Left renal pelvis (tissue), 4 donors: ENCODE measurements at regions not wholly inside any gene's neighbourhood (a gene's known extent, or its start where the extent isn't known, plus 50 kb on each side); places are given as distances from the start of the nearest gene placed in this dataset.

Experiments used
- DNase-seq, 4 donors: peaks; one replicate each; pipeline ENCODE4 v3.0.0-alpha.2; 2013; ENCODE audit warnings: low read depth in 4 of 4, low spot score in 3 of 4

GRCh38 chr4:18850867-18851266, 829.3 kb upstream of the LCORL start:
- DNase-seq = no peak

- no peak for DNase-seq
Observed at GRCh38 chr4:18847249-18847890, 825.8 kb upstream of the LCORL start.

- no peak for DNase-seq
Observed at GRCh38 chr4:18846313-18846712, 824.8 kb upstream of the LCORL start.

GRCh38 chr4:18844726-18845125, 823.2 kb upstream of the LCORL start:
- DNase-seq = no peak

- no peak for DNase-seq
Observed at GRCh38 chr4:18842431-18842830, 820.9 kb upstream of the LCORL start.

- DNase-seq = no peak
Observed at GRCh38 chr4:18840481-18840880, 818.9 kb upstream of the LCORL start.

GRCh38 chr4:18816228-18816895, 794.8 kb upstream of the LCORL start:
- DNase-seq = no peak

GRCh38 chr4:18815779-18816173, 794.2 kb upstream of the LCORL start:
- no peak for DNase-seq

- DNase-seq = no peak
Observed at GRCh38 chr4:18815081-18815778, 793.7 kb upstream of the LCORL start.

GRCh38 chr4:18813771-18814170, 792.2 kb upstream of the LCORL start:
- DNase-seq = no peak

- DNase-seq = no peak
Observed at GRCh38 chr4:18813055-18813454, 791.5 kb upstream of the LCORL start.

- DNase-seq = no peak
Observed at GRCh38 chr4:18803781-18804180, 782.2 kb upstream of the LCORL start.

GRCh38 chr4:18798123-18798522, 776.6 kb upstream of the LCORL start:
- DNase-seq = no peak

GRCh38 chr4:18795794-18796193, 774.2 kb upstream of the LCORL start:
- DNase-seq = no peak

GRCh38 chr4:18777190-18777930, 755.8 kb upstream of the LCORL start:
- DNase-seq = no peak

- DNase-seq = no peak
Observed at GRCh38 chr4:18767921-18768320, 746.4 kb upstream of the LCORL start.

- no peak for DNase-seq
Observed at GRCh38 chr4:18756671-18757070, 735.1 kb upstream of the LCORL start.

- DNase-seq = no peak
Observed at GRCh38 chr4:18754180-18754579, 732.6 kb upstream of the LCORL start.

- DNase-seq = no peak
Observed at GRCh38 chr4:18751083-18751482, 729.5 kb upstream of the LCORL start.

- DNase-seq = no peak
Observed at GRCh38 chr4:18749391-18749790, 727.8 kb upstream of the LCORL start.

- DNase-seq = no peak
Observed at GRCh38 chr4:18736551-18736950, 715.0 kb upstream of the LCORL start.
